Suprapubic skin (tissue), 4 donors: ENCODE measurements at regions not wholly inside any gene's neighbourhood (a gene's known extent, or its start where the extent isn't known, plus 50 kb on each side); places are given as distances from the start of the nearest gene placed in this dataset.

ENCODE experiments used
- EP300 ChIP-seq: sonication (generic); formaldehyde crosslinking; IDR thresholded peaks from one replicate; pipeline ENCODE4 v1.6.1; 2017; ENCODE audit warnings: antibody characterized with exemption
- POLR2A ChIP-seq, 2 donors: fragments of 450-650 bp; IDR thresholded peaks; one replicate each; pipeline ENCODE4 v1.6.1; 2017; ENCODE audit warnings: antibody characterized with exemption in 2 of 2, mild to moderate bottlenecking in 2 of 2, moderate library complexity in 2 of 2
- POLR2AphosphoS5 ChIP-seq, 3 donors: sonication (generic); formaldehyde crosslinking; IDR thresholded peaks; one replicate each; pipeline ENCODE4 v1.6.1; 2017; ENCODE audit warnings: antibody characterized with exemption in 3 of 3
- TF ChIP-seq, protein P1 (sequence below), 2 donors: fragments of 200-600 bp in 1 of 2; fragments of 450-650 bp in 1 of 2; sonication (generic) in 1 of 2; IDR thresholded peaks; one replicate each; pipeline ENCODE4 v1.5.1; 2016 to 2019; ENCODE audit warnings: antibody characterized with exemption in 2 of 2, mild to moderate bottlenecking in 1 of 2, moderate library complexity in 1 of 2

GRCh38 chr2:144078802-144079724, 440.9 kb downstream of the ZEB2 start:
- no peak for TF ChIP-seq EP300
- no peak for TF ChIP-seq POLR2A (IDR thresholded peaks at IDR 0.05)
- TF ChIP-seq, protein P1, sequence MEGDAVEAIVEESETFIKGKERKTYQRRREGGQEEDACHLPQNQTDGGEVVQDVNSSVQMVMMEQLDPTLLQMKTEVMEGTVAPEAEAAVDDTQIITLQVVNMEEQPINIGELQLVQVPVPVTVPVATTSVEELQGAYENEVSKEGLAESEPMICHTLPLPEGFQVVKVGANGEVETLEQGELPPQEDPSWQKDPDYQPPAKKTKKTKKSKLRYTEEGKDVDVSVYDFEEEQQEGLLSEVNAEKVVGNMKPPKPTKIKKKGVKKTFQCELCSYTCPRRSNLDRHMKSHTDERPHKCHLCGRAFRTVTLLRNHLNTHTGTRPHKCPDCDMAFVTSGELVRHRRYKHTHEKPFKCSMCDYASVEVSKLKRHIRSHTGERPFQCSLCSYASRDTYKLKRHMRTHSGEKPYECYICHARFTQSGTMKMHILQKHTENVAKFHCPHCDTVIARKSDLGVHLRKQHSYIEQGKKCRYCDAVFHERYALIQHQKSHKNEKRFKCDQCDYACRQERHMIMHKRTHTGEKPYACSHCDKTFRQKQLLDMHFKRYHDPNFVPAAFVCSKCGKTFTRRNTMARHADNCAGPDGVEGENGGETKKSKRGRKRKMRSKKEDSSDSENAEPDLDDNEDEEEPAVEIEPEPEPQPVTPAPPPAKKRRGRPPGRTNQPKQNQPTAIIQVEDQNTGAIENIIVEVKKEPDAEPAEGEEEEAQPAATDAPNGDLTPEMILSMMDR (IDR thresholded peaks at IDR 0.05): no peak
- TF ChIP-seq POLR2AphosphoS5 (IDR thresholded peaks at IDR 0.05): no peak
